22Rv1 (cell line): ENCODE measurements at regions not wholly inside any gene's neighbourhood (a gene's known extent, or its start where the extent isn't known, plus 50 kb on each side); places are given as distances from the start of the nearest gene placed in this dataset.

ENCODE experiments used
- H3K27ac ChIP-seq: fragments of 450-650 bp; 2 replicates; pipeline ENCODE4 v1.5.1; 2017
- ZFX ChIP-seq: fragments of 450-650 bp; IDR thresholded peaks from 2 replicates; pipeline ENCODE4 v1.6.1; 2017; ENCODE audit warnings: antibody characterized with exemption, borderline replicate concordance
- TF ChIP-seq, protein P1 (sequence below): fragments of 450-650 bp; IDR thresholded peaks from 2 replicates; pipeline ENCODE4 v1.5.1; 2017; ENCODE audit warnings: mild to moderate bottlenecking

DNA sequence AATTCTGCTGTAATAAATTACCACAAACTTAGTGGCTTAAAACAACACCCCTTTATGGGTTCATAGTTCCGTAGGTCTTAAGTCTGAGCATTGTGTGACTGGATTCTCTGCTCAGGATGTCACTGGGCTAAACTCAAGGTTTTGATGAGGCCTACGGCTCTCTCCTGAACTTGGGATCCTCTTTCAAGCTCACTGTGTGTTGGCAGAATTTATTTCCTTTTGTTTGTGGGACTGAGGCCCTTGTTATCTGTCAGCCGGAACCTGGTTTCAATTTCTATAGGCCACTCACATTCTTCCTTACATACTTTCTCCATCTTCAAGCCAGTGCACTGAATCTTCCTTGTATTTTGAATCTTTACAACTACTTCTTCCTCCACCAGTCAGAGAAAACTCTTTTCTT, 290.2 kb downstream of the AKAIN1 start:
- TF ChIP-seq, protein P1, sequence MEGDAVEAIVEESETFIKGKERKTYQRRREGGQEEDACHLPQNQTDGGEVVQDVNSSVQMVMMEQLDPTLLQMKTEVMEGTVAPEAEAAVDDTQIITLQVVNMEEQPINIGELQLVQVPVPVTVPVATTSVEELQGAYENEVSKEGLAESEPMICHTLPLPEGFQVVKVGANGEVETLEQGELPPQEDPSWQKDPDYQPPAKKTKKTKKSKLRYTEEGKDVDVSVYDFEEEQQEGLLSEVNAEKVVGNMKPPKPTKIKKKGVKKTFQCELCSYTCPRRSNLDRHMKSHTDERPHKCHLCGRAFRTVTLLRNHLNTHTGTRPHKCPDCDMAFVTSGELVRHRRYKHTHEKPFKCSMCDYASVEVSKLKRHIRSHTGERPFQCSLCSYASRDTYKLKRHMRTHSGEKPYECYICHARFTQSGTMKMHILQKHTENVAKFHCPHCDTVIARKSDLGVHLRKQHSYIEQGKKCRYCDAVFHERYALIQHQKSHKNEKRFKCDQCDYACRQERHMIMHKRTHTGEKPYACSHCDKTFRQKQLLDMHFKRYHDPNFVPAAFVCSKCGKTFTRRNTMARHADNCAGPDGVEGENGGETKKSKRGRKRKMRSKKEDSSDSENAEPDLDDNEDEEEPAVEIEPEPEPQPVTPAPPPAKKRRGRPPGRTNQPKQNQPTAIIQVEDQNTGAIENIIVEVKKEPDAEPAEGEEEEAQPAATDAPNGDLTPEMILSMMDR, result no peak
- no peak for TF ChIP-seq ZFX

DNA sequence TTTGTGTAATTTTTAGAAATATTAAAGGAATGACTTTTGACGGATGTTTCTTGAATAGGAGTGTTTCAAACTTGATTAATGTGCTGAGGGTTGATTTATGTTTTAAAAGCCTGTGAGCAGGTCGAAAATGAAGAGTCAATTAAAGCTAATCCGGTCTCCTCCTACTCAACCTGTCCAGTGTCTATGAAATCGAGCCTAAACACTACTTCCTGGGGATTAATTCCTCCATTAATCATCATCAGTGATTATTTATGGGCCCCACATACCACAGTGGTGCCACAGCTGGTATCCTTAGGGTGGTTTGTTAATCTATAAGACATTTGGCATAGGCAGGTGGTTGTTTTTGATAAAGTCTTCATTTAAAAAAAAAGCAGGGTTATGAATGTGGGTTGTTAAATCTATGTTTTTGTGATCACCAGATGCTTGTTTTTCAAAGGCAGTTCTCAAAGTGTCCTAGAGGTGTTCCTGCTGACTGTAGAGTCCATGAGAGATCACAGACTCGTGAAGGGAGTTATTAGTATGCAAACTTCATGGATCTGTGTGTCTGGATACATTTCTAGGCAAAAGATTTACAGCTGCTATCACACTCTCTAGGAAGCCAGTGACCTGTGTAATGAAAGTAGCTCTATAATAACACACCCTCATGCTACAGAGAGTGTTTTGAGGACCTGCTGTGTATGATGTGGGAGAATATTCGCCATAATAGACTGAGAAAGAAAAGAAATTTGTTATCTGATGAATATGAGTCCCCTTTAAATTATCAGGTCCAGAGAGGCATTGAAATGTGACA, 308.6 kb downstream of the AKAIN1 start:
- no peak overlapping the region for H3K27ac ChIP-seq
- TF ChIP-seq, protein P1, result no peak
- no peak for TF ChIP-seq ZFX

More for the DNA sequence above, 290.2 kb downstream of the AKAIN1 start:
- H3K27ac ChIP-seq, result no peak overlapping the region

DNA sequence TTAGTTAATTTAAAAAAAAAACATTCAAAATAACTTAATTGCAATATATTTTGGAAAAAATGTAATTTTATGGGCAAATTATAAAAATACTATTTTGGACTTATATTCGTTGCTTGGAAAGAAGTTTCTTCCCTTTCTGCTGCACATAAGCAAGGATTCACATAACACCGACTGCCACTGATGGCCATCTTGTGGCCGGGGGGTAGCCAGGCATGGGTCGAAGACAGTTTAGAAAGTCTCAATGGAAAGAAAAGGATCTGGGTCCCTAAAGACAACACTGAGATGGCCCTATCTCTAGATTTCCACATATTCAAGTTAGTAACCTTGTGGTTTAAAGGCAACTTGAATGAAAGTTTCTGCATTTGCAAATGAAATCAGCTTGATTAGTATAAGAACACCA, 318.6 kb downstream of the AKAIN1 start:
- H3K27ac ChIP-seq, result no peak overlapping the region
- no peak for TF ChIP-seq ZFX
- TF ChIP-seq, protein P1, result no peak

DNA sequence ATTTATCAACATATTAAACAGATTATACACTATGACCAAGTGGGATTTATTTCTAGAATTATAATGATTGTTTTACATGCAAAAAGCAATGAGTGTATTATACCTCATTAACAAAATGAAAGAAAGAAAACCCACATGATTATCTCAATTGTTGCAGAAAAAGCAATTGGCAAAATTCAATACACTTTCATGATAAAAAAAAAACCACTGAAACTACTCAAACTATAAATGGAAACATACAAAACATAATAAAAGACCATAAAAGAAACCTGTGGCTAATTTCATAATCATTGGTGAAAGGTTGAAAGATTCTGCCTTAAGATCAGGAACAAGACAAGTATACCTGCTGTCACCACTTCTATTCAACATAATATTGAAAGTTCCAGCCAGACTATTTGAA, 325.9 kb downstream of the AKAIN1 start:
- TF ChIP-seq, protein P1, result no peak
- no peak for TF ChIP-seq ZFX
- no peak overlapping the region for H3K27ac ChIP-seq

DNA sequence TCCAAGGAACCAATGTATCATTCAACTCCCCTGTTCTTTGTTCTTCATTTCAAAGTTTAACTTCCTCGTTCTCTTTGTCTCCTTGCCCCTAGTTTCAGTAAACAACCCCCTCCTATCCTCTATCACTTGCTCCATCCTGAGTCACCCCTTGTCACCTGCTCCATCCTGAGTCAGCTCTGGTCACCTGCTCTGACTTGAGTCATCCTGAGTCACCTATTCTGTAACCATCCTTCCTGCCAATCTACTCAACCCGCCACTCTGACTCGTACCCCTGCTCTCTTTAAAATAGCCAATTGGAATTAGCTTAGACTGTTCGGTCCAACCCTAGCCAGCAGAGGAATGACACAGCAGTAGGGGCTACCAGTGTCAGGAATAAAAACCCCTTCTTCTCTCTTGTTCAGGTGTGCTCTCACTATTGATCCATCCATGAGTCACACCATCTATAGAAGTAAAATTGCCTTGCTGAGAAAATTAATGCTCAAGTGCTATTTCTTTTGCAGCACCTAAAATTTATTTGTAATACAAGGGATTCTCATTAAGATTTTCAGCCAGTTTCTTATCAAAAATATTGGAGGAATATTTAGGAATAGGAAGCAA, 326.8 kb downstream of the AKAIN1 start:
- TF ChIP-seq, protein P1, result no peak
- no peak for TF ChIP-seq ZFX

DNA sequence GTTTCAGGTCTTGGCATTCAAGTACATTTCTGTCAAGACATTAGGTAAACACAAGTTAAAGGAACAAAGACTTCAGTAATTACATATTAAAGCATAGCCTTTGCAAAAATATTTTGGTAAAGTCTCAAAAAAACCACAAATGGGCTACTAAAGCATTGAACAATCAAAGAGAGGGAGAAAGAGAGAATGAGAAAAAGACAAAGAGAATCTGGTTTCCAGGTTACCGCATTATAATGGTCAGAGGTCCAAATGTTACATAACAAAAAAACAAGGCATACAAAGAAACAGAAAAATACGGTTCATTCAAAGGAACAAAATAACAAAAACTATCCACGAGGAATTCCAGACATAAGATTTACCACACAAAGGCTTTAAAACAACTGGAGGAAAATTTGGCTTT, 327.9 kb downstream of the AKAIN1 start:
- TF ChIP-seq, protein P1, result no peak
- no peak for TF ChIP-seq ZFX
- H3K27ac ChIP-seq, result no peak overlapping the region

More for the DNA sequence above, 326.8 kb downstream of the AKAIN1 start:
- no peak overlapping the region for H3K27ac ChIP-seq
